NCI-H1048 (cell line): ENCODE measurements at regions not wholly inside any gene's neighbourhood (a gene's known extent, or its start where the extent isn't known, plus 50 kb on each side); places are given as distances from the start of the nearest gene placed in this dataset.

Source experiments
- DNase-seq: peaks from one replicate; lab custom pipeline; 2025; lab: John Stamatoyannopoulos, UW

GRCh38 chr3:118817748-118818165 is 216.9 kb downstream of the IGSF11 start:
- DNase-seq, result peak; percentile 25

GRCh38 chr3:118818386-118818785 is 216.3 kb downstream of the IGSF11 start:
- DNase-seq, result no peak

DNA sequence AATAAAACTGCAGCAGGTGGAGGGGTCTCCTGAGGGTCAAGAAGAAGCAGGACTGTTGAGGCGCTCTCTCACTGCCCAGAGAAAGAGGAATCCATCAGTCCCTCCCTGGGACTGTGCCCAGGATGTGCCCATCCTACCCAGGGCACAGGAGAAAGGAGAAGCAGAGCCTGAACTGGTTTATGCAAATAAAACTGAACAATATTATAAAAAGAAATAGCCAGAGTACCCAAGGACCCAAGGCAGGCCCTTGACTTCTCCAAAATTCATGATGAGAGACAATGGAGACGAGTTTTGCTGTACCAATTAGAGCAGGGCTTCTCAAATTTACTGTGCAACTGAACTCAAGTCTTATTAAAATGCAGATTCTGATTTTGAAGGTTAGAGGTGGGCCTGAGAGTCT is 211.0 kb downstream of the IGSF11 start:
- DNase-seq, result no peak

DNA sequence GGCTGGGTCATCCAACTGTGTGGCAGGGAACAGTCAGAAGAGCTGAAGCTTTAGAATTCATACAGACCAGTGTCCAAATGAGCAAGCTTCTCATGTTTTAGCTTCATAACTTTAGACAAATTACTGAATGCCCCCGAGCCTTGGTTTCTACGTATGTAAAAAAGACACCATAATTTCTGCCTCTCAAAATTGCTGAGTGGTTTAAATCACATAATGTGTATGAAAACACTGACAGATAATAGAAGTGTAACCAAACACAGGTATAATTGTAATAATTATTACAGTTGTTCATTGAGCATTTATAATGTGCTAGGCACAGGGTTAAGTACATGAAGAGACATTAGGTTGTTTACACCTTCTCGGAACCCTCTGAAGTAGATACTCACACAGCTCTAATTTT is 207.2 kb downstream of the IGSF11 start:
- no peak for DNase-seq

- DNase-seq, result no peak
Observed at GRCh38 chr3:118828351-118828750, 206.3 kb downstream of the IGSF11 start.

DNA sequence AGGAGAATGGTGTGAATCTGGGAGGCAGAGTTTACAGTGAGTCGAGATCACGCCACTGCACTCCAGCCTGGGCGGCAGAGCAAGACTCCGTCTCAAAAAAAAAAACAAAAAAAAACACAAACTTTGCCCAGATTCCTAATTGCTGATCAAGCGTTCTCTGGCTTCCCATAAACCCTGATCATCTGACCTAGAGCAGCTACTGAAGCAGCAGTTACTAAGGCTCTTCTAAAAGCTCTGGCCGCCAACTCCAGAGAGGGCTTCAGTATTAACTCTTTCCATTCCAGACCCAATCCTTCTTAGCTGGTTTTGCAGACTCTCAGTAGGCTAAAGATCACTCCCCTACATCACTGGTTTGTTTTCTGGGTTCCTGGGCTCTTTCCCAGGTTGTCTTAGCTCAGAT is 201.6 kb downstream of the IGSF11 start:
- DNase-seq, result no peak

GRCh38 chr3:118838871-118839270 is 195.8 kb downstream of the IGSF11 start:
- no peak for DNase-seq

GRCh38 chr3:118842147-118842863 is 192.3 kb downstream of the IGSF11 start:
- no peak for DNase-seq

GRCh38 chr3:118846176-118846575 is 188.5 kb downstream of the IGSF11 start:
- DNase-seq, result no peak
